ENCODE measurements at regions not wholly inside any gene's neighbourhood (a gene's known extent, or its start where the extent isn't known, plus 50 kb on each side); places are given as distances from the start of the nearest gene placed in this dataset.

DNA sequence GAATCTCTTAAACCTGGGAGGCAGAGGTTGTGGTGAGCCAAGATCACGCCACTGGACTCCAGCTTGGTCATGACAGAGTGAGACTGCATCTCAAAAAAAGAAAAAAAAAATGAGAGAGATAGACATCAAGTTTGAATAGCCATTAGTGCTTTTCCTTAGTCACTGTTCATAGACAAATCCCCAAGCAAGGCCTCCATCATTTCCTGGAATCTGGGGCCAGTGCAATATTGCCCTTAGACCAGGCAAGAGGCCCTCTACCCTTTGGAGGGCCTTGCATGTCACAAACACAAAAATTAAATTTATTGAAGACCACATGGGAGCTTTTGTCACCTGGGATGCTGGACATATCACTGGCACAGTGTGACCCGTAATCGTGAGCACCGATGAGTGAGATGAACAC is 141.5 kb downstream of the B3GNT2 start:
- H3K4me2 ChIP-seq (ENCODE audit: low read length) = no peak overlapping the region
- no peaks in the 10 kb centered on the region for H3K36me3 ChIP-seq (ENCODE audit: control insufficient read depth, insufficient read depth, low read length)
- H3K9ac ChIP-seq = no peak overlapping the region
- no peaks in the 10 kb centered on the region for H3K4me1 ChIP-seq
- H3K9me3 ChIP-seq (ENCODE audit: control insufficient read depth, low read length) = no peaks in the 10 kb centered on the region
- TF ChIP-seq CTCF (IDR thresholded peaks at IDR 0.05) = no peak
- H3K4me3 ChIP-seq (ENCODE audit: low read depth, low read length) = no peak overlapping the region
- H2AFZ ChIP-seq = no peak overlapping the region
- no peaks in the 10 kb centered on the region for H3K27me3 ChIP-seq (ENCODE audit: control insufficient read depth, insufficient read depth, low read length)
- H3K79me2 ChIP-seq = no peaks in the 10 kb centered on the region
- no peak overlapping the region for H3K27ac ChIP-seq

GRCh38 chr2:62335612-62336011 is 139.7 kb downstream of the B3GNT2 start:
- H3K36me3 ChIP-seq (ENCODE audit: control insufficient read depth, insufficient read depth, low read length) = no peaks in the 10 kb centered on the region
- no peaks in the 10 kb centered on the region for H3K79me2 ChIP-seq
- H3K27ac ChIP-seq = no peak overlapping the region
- no peak overlapping the region for H2AFZ ChIP-seq
- H3K4me2 ChIP-seq (ENCODE audit: low read length) = no peak overlapping the region
- H3K9ac ChIP-seq = no peak overlapping the region
- no peaks in the 10 kb centered on the region for H3K27me3 ChIP-seq (ENCODE audit: control insufficient read depth, insufficient read depth, low read length)
- TF ChIP-seq CTCF (IDR thresholded peaks at IDR 0.05) = no peak
- no peaks in the 10 kb centered on the region for H3K4me1 ChIP-seq
- H3K9me3 ChIP-seq (ENCODE audit: control insufficient read depth, low read length) = no peaks in the 10 kb centered on the region
- H3K4me3 ChIP-seq (ENCODE audit: low read depth, low read length) = no peak overlapping the region

DNA sequence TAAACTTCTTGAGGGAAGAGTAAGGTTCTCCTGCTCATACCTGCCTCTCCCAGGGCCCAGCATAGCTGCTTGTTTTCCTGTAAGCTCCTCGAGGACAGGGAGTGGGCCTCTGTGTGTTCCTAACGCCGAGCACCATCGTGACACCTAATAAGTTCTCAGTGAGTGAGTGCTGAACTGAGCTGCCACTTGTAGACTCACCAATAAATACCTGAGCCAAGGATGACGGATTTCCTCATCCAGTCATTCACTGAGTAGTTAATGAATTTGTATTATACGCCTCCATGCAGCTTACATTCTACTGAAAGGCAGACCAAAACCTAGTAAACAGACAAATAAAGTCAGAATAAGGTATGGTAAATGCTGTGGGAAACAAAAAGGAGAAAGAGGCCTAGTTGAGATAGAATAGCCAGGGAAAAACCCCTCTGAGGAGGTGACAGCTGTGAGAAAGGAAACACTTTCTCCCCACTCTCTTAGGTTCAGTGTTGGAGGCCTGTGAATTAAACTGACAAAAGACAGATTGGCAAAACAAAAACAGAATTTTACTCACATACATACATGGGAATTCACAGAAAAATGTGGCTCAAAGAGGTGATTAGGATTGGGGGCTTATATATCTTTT is 138.6 kb downstream of the B3GNT2 start:
- Histone ChIP-seq H3K4me3 (ENCODE audit: low read depth, low read length) (no peak overlapping the region), H3K36me3 (ENCODE audit: control insufficient read depth, insufficient read depth, low read length) (no peaks in the 10 kb centered on the region), H3K4me2 (ENCODE audit: low read length) (no peak overlapping the region), H3K27ac (no peak overlapping the region), H3K9me3 (ENCODE audit: control insufficient read depth, low read length) (no peaks in the 10 kb centered on the region), H2AFZ (no peak overlapping the region), H3K9ac (no peak overlapping the region), H3K4me1 (no peaks in the 10 kb centered on the region), H3K27me3 (ENCODE audit: control insufficient read depth, insufficient read depth, low read length) (no peaks in the 10 kb centered on the region), H3K79me2 (no peaks in the 10 kb centered on the region)
- TF ChIP-seq CTCF (IDR thresholded peaks at IDR 0.05) = no peak

DNA sequence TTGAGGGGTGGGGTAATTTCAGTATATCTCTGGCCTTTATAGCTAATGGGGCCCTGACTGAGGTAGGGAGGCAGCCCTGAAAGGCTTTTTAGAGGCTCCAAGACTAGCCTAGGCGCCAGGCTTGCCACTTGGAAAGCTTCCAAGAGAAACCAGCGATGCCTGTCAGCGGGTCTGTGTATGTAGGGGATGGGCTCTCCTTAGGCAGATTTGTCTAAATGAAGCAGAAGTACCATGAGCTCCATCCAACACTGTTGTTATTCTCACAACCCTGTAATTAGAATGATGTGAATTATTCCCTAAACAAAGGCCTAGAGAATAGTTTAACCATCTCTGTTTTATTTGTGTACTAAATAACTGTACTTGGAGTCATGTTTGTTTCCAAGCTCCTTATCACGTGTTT is 138.1 kb downstream of the B3GNT2 start:
- Histone ChIP-seq H3K9me3 (ENCODE audit: control insufficient read depth, low read length) (no peaks in the 10 kb centered on the region), H3K27ac (no peak overlapping the region), H3K27me3 (ENCODE audit: control insufficient read depth, insufficient read depth, low read length) (no peaks in the 10 kb centered on the region), H2AFZ (no peak overlapping the region), H3K9ac (no peak overlapping the region), H3K4me2 (ENCODE audit: low read length) (no peak overlapping the region), H3K36me3 (ENCODE audit: control insufficient read depth, insufficient read depth, low read length) (no peaks in the 10 kb centered on the region), H3K4me1 (no peaks in the 10 kb centered on the region), H3K79me2 (no peaks in the 10 kb centered on the region), H3K4me3 (ENCODE audit: low read depth, low read length) (no peak overlapping the region)
- no peak for TF ChIP-seq CTCF (IDR thresholded peaks at IDR 0.05)

GRCh38 chr2:62330959-62331358 is 135.0 kb downstream of the B3GNT2 start:
- Histone ChIP-seq H3K9ac (no peak overlapping the region), H3K9me3 (ENCODE audit: control insufficient read depth, low read length) (no peaks in the 10 kb centered on the region), H3K79me2 (no peaks in the 10 kb centered on the region), H2AFZ (no peak overlapping the region), H3K36me3 (ENCODE audit: control insufficient read depth, insufficient read depth, low read length) (no peaks in the 10 kb centered on the region), H3K4me1 (no peaks in the 10 kb centered on the region), H3K4me2 (ENCODE audit: low read length) (no peak overlapping the region), H3K27me3 (ENCODE audit: control insufficient read depth, insufficient read depth, low read length) (no peaks in the 10 kb centered on the region), H3K27ac (no peak overlapping the region), H3K4me3 (ENCODE audit: low read depth, low read length) (no peak overlapping the region)
- TF ChIP-seq CTCF (IDR thresholded peaks at IDR 0.05) = no peak
